WERI-Rb-1 (cell line): ENCODE measurements at regions not wholly inside any gene's neighbourhood (a gene's known extent, or its start where the extent isn't known, plus 50 kb on each side); places are given as distances from the start of the nearest gene placed in this dataset.
"Not testable (repeated sequence)": the region's sequence is repeated elsewhere in the genome, so short reads cannot be mapped to it uniquely, and the experiment has no call there.

ENCODE experiments used
- DNase-seq: peaks from one replicate; pipeline ENCODE4 v3.0.0-alpha.2; 2020
- H3K27ac ChIP-seq: fragments of 250-450 bp; sonication (Bioruptor Pico); 2 replicates; pipeline ENCODE4 v1.5.1; 2020; ENCODE audit warnings: mild to moderate bottlenecking, moderate library complexity
- H3K27me3 ChIP-seq: fragments of 250-450 bp; sonication (Bioruptor Pico); 2 replicates; pipeline ENCODE4 v1.5.1; 2021; ENCODE audit warnings: mild to moderate bottlenecking, low read depth, moderate library complexity; ENCODE audit not compliant: insufficient read depth, severe bottlenecking
- H3K36me3 ChIP-seq: fragments of 250-450 bp; sonication (Bioruptor Pico); 2 replicates; pipeline ENCODE4 v1.5.1; 2020; ENCODE audit warnings: mild to moderate bottlenecking, moderate library complexity
- H3K4me3 ChIP-seq: 2 replicates; pipeline ENCODE4 v1.5.1; 2011; ENCODE audit warnings: low read depth, mild to moderate bottlenecking, control low read depth, low read length
- H3K9me3 ChIP-seq: fragments of 250-450 bp; sonication (Bioruptor Pico); 2 replicates; pipeline ENCODE4 v1.5.1; 2021; ENCODE audit warnings: mild to moderate bottlenecking, moderate library complexity; ENCODE audit not compliant: severe bottlenecking
- TF ChIP-seq, protein P1 (sequence below): IDR thresholded peaks from 2 replicates; pipeline ENCODE4 v1.5.1; 2011; ENCODE audit warnings: low read depth, mild to moderate bottlenecking, control low read depth, inconsistent platforms, low read length

DNA sequence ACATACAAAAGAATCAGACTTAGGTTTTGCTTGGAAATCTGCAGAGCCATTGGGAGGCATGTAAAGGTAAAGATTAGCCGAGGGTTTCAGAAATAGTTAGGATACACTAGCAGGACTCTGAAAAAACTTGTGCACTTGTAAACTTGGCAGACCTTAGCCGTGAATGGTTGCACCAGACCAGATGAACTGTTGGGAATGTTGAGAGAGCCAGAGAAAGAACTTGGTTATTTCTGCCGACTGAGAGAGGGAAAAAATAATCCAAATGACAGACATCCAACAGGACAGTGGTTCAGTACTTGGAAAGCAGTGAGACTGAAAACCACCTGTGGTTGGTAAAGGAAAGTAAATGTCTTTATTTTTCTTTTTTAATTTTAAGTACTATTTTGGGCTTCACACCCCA is 222.5 kb upstream of the DDHD1 start:
- DNase-seq: no peak
- TF ChIP-seq, protein P1, sequence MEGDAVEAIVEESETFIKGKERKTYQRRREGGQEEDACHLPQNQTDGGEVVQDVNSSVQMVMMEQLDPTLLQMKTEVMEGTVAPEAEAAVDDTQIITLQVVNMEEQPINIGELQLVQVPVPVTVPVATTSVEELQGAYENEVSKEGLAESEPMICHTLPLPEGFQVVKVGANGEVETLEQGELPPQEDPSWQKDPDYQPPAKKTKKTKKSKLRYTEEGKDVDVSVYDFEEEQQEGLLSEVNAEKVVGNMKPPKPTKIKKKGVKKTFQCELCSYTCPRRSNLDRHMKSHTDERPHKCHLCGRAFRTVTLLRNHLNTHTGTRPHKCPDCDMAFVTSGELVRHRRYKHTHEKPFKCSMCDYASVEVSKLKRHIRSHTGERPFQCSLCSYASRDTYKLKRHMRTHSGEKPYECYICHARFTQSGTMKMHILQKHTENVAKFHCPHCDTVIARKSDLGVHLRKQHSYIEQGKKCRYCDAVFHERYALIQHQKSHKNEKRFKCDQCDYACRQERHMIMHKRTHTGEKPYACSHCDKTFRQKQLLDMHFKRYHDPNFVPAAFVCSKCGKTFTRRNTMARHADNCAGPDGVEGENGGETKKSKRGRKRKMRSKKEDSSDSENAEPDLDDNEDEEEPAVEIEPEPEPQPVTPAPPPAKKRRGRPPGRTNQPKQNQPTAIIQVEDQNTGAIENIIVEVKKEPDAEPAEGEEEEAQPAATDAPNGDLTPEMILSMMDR: no peak
- Histone ChIP-seq H3K36me3 (no peaks in the 10 kb centered on the region), H3K27me3 (peaks cover 25% of the 10 kb centered on the region), H3K9me3 (no peaks in the 10 kb centered on the region), H3K4me3 (no peak overlapping the region), H3K27ac (no peak overlapping the region)

DNA sequence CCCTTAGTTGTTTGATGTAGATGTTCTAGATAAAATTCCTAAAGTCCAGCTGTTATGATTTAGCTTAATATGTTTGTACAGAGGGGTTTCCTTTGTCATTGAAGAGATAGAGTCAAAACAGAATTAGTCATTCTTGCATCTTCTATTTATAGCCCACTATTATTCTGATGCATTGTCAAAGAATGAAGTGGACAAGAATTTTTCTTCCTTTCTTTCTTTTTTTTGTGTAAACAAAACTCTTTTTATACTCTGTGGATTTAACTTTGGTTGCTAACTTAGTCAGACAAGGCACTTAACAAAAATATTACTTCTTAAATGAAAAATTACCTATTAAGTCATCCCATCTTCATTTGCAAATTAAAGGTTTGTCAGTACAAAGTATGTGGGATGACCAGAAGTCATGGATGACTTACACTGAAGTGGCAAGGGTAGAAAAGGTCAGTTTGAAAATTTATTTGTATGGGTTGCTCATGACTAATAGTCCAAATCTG is 215.6 kb upstream of the DDHD1 start:
- Histone ChIP-seq H3K27ac (no peak overlapping the region), H3K9me3 (no peaks in the 10 kb centered on the region), H3K36me3 (no peaks in the 10 kb centered on the region), H3K4me3 (no peak overlapping the region), H3K27me3 (peaks cover 19% of the 10 kb centered on the region)
- TF ChIP-seq, protein P1: no peak
- no peak for DNase-seq

DNA sequence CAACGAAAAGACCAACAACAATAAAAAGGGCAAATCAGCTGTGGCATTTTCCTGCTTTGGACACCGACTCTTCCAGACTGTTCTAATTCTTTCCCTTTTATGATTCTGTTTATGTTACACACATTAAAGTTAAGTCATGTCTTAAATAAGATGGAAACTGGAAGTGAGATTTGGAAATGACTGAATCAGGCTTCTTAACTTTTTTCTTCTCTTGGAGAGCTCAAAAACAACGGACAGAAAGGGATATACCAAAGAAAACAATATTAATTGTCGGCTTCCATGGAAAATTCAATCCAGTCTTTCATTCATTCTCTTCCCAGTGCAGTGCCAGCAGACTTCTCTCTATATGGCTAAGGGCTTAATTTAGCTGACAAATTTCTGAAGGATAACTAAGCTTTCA is 214.9 kb upstream of the DDHD1 start:
- DNase-seq: no peak
- TF ChIP-seq, protein P1: no peak
- H3K27ac ChIP-seq: no peak overlapping the region
- H3K27me3 ChIP-seq: peaks cover 15% of the 10 kb centered on the region
- no peak overlapping the region for H3K4me3 ChIP-seq
- H3K9me3 ChIP-seq: no peaks in the 10 kb centered on the region
- H3K36me3 ChIP-seq: no peaks in the 10 kb centered on the region

DNA sequence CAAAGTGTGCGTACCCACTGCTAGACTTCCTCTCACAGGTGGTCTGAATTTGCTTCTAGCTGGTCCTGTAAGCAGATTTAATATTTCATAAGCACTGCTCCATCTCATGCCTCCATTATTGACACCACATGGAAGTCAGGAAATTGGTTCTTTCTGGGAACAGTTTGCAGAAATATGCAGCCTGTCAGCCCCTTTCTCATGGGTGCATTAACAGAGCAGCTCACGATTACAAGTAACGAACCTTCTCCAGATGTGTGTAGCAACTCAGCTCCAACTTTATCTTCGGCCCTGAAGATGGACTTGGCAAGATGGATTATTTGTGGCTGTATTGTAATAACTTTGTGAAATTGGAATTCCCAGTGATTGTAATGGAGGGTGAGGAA is 214.5 kb upstream of the DDHD1 start:
- no peak overlapping the region for H3K4me3 ChIP-seq
- no peaks in the 10 kb centered on the region for H3K9me3 ChIP-seq

DNA sequence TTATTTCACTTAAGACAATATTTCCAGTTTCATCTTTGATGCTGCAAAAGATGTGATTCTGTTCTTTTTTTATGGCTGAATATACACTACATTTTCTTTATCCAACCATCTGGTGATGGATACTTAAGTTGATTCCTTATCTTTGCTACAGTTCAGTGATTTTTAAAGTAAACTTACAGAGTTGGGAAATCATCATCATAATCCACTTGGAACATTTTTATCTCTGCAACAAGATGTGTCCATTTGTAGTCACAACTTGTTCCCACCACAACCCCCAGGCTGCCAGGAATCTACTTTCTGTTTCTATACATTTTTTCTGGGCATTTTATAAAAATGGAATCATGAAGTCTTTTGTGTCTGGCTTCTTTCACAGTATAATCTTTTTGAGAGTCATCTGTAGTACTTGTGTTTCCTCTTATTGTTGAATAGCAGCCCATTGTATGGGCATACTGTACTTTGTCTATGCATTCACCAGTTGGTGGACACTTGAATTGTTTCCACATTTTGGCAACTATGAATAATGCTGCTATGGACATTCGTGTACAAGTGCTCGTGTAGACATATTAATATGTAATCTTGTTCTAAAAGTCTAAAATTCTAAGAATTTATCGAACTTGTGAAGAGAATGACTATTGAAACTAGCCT is 212.5 kb upstream of the DDHD1 start:
- no peak overlapping the region for H3K4me3 ChIP-seq
- peaks cover 15% of the 10 kb centered on the region for H3K27me3 ChIP-seq
- H3K27ac ChIP-seq: no peak overlapping the region
- H3K9me3 ChIP-seq: no peaks in the 10 kb centered on the region
- H3K36me3 ChIP-seq: no peaks in the 10 kb centered on the region
- TF ChIP-seq, protein P1: no peak
- DNase-seq: no peak

More for the DNA sequence above, 214.5 kb upstream of the DDHD1 start:
- DNase-seq: no peak
- H3K36me3 ChIP-seq: no peaks in the 10 kb centered on the region
- H3K27me3 ChIP-seq: peaks cover 15% of the 10 kb centered on the region
- TF ChIP-seq, protein P1: no peak
- H3K27ac ChIP-seq: no peak overlapping the region

DNA sequence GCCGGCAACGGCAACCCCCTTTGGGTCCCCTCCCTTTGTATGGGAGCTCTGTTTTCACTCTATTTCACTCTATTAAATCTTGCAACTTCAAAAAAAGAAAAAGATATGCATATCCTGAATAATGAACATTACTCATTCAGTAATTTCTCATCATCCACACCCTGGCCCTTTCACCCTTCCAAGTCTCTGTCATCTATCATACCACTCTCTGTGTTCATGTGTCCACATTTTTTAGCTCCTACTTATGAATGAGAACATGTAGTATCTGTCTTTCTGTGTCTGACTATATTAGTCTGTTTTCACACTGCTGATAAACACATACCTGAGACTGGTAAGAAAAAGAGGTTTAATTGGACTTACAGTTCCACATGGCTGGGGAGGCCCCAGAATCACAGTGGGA is 209.8 kb upstream of the DDHD1 start:
- not testable (repeated sequence) for H3K36me3 ChIP-seq, H3K27ac ChIP-seq, H3K4me3 ChIP-seq, H3K9me3 ChIP-seq, H3K27me3 ChIP-seq, DNase-seq
